Esophagus muscularis mucosa (tissue), 4 donors: ENCODE measurements at regions not wholly inside any gene's neighbourhood (a gene's known extent, or its start where the extent isn't known, plus 50 kb on each side); places are given as distances from the start of the nearest gene placed in this dataset.
A peak's percentile ranks its signal among the peaks of the same experiment; 100 is the strongest.

Experiments used
- DNase-seq: peaks from one replicate; pipeline ENCODE4 v3.0.0-alpha.2; 2017; ENCODE audit errors: extremely low spot score
- H3K27ac ChIP-seq, 4 donors: fragments of 200-600 bp; sonication (generic); replicated peaks in 1 of 4; 1 replicate in 3 of 4; 2 replicates in 1 of 4; pipeline ENCODE4 v1.5.1; 2016 to 2019; ENCODE audit warnings: mild to moderate bottlenecking in 1 of 4
- H3K27me3 ChIP-seq, 4 donors: fragments of 200-600 bp; sonication (generic); one replicate each; pipeline versions ENCODE4 v1.5.1 to v1.6.0; 2016 to 2019
- H3K36me3 ChIP-seq, 4 donors: fragments of 200-600 bp; sonication (generic); one replicate each; pipeline ENCODE4 v1.5.1; 2016 to 2019
- H3K4me1 ChIP-seq, 4 donors: fragments of 200-600 bp; sonication (generic); one replicate each; pipeline ENCODE4 v1.5.1; 2016 to 2019
- H3K4me3 ChIP-seq, 4 donors: fragments of 200-600 bp; sonication (generic); 1 replicate in 2 of 4; 2 replicates in 2 of 4; pipeline ENCODE4 v1.5.1; 2016 to 2019; ENCODE audit warnings: mild to moderate bottlenecking in 4 of 4, moderate library complexity in 1 of 4
- H3K9me3 ChIP-seq, 4 donors: fragments of 200-600 bp; sonication (generic); 1 replicate in 3 of 4; 2 replicates in 1 of 4; pipeline ENCODE4 v1.5.1; 2016 to 2019
- EP300 ChIP-seq: sonication (generic); formaldehyde crosslinking; IDR thresholded peaks from one replicate; pipeline ENCODE4 v1.6.1; 2017; ENCODE audit warnings: antibody characterized with exemption
- POLR2A ChIP-seq: fragments of 450-650 bp; IDR thresholded peaks from one replicate; pipeline ENCODE4 v1.6.1; 2017; ENCODE audit warnings: antibody characterized with exemption, moderate library complexity, mild to moderate bottlenecking, low read depth
- POLR2AphosphoS5 ChIP-seq, 2 donors: sonication (generic); formaldehyde crosslinking; IDR thresholded peaks; one replicate each; pipeline ENCODE4 v1.6.1; 2017; ENCODE audit warnings: antibody characterized with exemption in 2 of 2
- WGBS: methylation state at CpG from one replicate; pipeline ENCODE4 v1.1.5; 2018; 5-methylcytosine and 5-hydroxymethylcytosine counted together
- intact Hi-C: fragments of 100-400 bp; cut with DNase I; formaldehyde crosslinking; loops from one replicate; pipeline ENCODE4 v1.15.1; 2023
- TF ChIP-seq, protein P1 (sequence below), 3 experiments: fragments of 200-600 bp in 2 of 3; fragments of 450-650 bp in 1 of 3; sonication (generic) in 2 of 3; IDR thresholded peaks; one replicate each; pipeline ENCODE4 v1.5.1; 2017 to 2019; ENCODE audit warnings: antibody characterized with exemption in 3 of 3, mild to moderate bottlenecking in 2 of 3, moderate library complexity in 1 of 3

DNA sequence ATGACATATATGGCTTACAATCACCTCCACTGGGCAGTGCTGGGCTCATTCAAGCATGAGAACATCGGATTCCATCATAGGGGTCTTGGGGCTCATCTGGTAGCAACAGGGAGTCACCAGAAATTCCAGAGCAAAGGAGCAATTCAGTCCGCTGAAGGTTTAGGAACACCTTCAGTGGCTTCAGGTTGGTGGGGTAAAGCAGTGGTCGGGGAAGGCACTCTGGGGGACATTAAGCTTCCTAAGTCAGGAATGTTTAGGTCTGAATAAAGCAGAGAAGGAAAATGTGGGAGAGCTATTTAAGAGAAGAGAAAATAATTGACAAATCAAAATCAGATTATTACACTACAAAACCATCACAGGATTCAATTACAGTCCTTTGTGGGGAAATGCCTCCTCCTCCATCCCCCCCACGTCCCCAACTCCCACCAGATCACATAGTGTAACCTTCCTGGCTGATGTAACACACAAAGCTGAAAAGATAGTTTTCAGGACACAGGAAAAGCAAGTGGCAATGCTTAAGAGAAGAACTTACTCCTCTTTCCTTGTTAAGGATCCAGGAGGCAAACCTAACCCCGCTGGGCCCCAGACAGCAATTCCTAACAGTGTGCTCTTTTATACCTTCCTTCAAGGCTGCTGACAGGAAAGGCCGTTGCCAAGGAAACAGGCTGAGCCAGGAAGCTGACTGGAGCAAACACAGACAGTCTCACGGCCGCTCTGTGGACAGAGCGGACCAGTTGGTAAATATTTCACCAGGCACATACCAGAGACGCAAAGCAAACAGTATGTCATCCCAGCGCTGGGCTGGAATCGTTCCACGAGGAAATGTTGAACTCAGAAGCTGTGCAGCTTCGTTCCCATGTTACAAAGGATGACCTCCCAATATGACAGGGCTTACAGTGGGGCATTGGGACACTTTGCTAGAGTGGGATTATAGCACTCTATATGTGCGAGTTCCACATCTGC lies 57.5 kb upstream of the LMCD1 start:
- intact Hi-C loops: loop anchor here (2.0 kb wide), 1 partner anchor 179 kb away; no protein-coding TSS in a partner anchor
- H3K4me1 ChIP-seq: peaks cover 29 to 44% (median 36%) of the 10 kb centered on the region in 4 donors
- no peaks in the 10 kb centered on the region for H3K36me3 ChIP-seq
- 22% methylated on average over 14 of the region's 15 CpGs for WGBS
- no peaks in the 10 kb centered on the region for H3K27me3 ChIP-seq
- H3K27ac ChIP-seq: peak overlapping the region; percentile 71 to 82 (median 76)
- H3K9me3 ChIP-seq: no peaks in the 10 kb centered on the region
- DNase-seq: no peak
- H3K4me3 ChIP-seq: peak overlapping the region; percentile 1 to 17 (median 10)
- peak; percentile 82 to 87 for TF ChIP-seq POLR2AphosphoS5 (IDR thresholded peaks at IDR 0.05)
- no peak for TF ChIP-seq POLR2A

GRCh38 chr3:8444883-8445282 lies 56.7 kb upstream of the LMCD1 start:
- H3K27me3 ChIP-seq: no peaks in the 10 kb centered on the region
- H3K4me1 ChIP-seq: peaks cover 29 to 44% (median 36%) of the 10 kb centered on the region in 4 donors
- no peak for TF ChIP-seq POLR2AphosphoS5 (IDR thresholded peaks at IDR 0.05)
- TF ChIP-seq, protein P1, sequence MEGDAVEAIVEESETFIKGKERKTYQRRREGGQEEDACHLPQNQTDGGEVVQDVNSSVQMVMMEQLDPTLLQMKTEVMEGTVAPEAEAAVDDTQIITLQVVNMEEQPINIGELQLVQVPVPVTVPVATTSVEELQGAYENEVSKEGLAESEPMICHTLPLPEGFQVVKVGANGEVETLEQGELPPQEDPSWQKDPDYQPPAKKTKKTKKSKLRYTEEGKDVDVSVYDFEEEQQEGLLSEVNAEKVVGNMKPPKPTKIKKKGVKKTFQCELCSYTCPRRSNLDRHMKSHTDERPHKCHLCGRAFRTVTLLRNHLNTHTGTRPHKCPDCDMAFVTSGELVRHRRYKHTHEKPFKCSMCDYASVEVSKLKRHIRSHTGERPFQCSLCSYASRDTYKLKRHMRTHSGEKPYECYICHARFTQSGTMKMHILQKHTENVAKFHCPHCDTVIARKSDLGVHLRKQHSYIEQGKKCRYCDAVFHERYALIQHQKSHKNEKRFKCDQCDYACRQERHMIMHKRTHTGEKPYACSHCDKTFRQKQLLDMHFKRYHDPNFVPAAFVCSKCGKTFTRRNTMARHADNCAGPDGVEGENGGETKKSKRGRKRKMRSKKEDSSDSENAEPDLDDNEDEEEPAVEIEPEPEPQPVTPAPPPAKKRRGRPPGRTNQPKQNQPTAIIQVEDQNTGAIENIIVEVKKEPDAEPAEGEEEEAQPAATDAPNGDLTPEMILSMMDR (IDR thresholded peaks at IDR 0.05): no peak
- TF ChIP-seq EP300: no peak
- no peak for TF ChIP-seq POLR2A
- DNase-seq: no peak
- peak overlapping the region; percentile 71 to 82 (median 76) for H3K27ac ChIP-seq
- WGBS: 97% methylated on average over 3 of the region's 3 CpGs
- intact Hi-C loops: loop anchor here (5.0 kb wide), 1 partner anchor 52 kb away; no protein-coding TSS in a partner anchor
- no peaks in the 10 kb centered on the region for H3K9me3 ChIP-seq
- no peaks in the 10 kb centered on the region for H3K36me3 ChIP-seq
- H3K4me3 ChIP-seq: no peak overlapping the region

DNA sequence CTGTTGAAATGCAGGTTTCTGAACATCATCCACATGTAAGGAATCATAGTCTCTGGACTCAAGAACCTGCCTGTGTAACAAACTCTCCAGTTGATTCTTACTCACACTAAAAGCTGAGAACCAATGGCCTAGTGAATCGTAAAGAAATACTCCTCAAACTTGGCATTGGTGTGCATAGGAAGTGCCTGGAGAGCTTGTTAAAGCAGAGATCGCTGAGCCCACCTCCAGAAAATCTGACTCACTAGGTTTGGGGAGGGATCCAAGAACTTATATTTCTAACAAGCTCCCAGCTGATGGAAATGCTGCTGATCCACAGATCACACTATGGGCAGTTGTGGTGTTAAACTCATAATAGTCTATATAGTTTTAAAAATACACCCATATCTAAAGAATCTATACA lies 55.8 kb upstream of the LMCD1 start:
- no peak for DNase-seq
- WGBS: 40% methylated on average over 2 of the region's 2 CpGs
- intact Hi-C loops: loop anchor here (5.0 kb wide), 1 partner anchor 51 kb away; no protein-coding TSS in a partner anchor
- Histone ChIP-seq H3K4me1 (peaks cover 29 to 44% (median 36%) of the 10 kb centered on the region in 4 donors), H3K4me3 (no peak overlapping the region), H3K36me3 (no peaks in the 10 kb centered on the region), H3K9me3 (no peaks in the 10 kb centered on the region), H3K27ac (peak overlapping the region in 2 of 4 donors; percentile 16 to 18), H3K27me3 (no peaks in the 10 kb centered on the region)
- TF ChIP-seq, protein P1 (IDR thresholded peaks at IDR 0.05): no peak
- peak; percentile 36 to 37 for TF ChIP-seq POLR2AphosphoS5 (IDR thresholded peaks at IDR 0.05)

DNA sequence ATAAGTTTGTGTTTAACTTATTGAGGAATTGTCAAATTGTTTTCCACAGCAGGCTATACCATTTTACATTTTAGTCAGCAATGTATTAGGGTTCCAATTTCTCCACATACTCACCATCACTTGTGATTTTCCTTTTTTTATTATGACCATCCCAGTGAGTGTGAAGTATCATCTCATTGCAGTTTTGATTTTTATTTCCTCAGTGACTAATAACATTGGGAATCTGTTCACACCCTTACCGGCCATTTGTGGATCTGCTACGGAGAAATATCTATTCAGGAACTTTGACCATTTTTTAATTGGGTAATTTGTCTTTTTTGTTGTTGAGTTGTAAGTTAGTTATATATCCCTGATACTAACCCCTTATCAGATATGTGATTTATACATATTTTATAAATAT lies 54.8 kb upstream of the LMCD1 start:
- H3K27ac ChIP-seq: no peak overlapping the region
- H3K36me3 ChIP-seq: no peaks in the 10 kb centered on the region
- intact Hi-C loops: loop anchor here (5.0 kb wide), 1 partner anchor 50 kb away; no protein-coding TSS in a partner anchor
- no peaks in the 10 kb centered on the region for H3K27me3 ChIP-seq
- WGBS: 85% methylated on average over 2 of the region's 2 CpGs
- TF ChIP-seq POLR2A: no peak
- TF ChIP-seq EP300: no peak
- TF ChIP-seq POLR2AphosphoS5 (IDR thresholded peaks at IDR 0.05): no peak
- TF ChIP-seq, protein P1 (IDR thresholded peaks at IDR 0.05): no peak
- H3K4me1 ChIP-seq: peaks cover 29 to 43% (median 36%) of the 10 kb centered on the region in 4 donors
- no peak overlapping the region for H3K4me3 ChIP-seq
- no peaks in the 10 kb centered on the region for H3K9me3 ChIP-seq
- DNase-seq: no peak

GRCh38 chr3:8450618-8451017 lies 51.0 kb upstream of the LMCD1 start:
- Histone ChIP-seq H3K9me3 (no peaks in the 10 kb centered on the region), H3K27me3 (no peaks in the 10 kb centered on the region), H3K27ac (no peak overlapping the region), H3K4me1 (peaks cover 0 to 10% (median 4%) of the 10 kb centered on the region in 4 donors), H3K4me3 (no peak overlapping the region), H3K36me3 (no peaks in the 10 kb centered on the region)
- intact Hi-C loops: no loop called here
- TF ChIP-seq POLR2A (no peak), POLR2AphosphoS5 (IDR thresholded peaks at IDR 0.05) (no peak), EP300 (no peak)
- TF ChIP-seq, protein P1 (IDR thresholded peaks at IDR 0.05): no peak
- DNase-seq: no peak
